ENCODE measurements at regions not wholly inside any gene's neighbourhood (a gene's known extent, or its start where the extent isn't known, plus 50 kb on each side); places are given as distances from the start of the nearest gene placed in this dataset.

DNA sequence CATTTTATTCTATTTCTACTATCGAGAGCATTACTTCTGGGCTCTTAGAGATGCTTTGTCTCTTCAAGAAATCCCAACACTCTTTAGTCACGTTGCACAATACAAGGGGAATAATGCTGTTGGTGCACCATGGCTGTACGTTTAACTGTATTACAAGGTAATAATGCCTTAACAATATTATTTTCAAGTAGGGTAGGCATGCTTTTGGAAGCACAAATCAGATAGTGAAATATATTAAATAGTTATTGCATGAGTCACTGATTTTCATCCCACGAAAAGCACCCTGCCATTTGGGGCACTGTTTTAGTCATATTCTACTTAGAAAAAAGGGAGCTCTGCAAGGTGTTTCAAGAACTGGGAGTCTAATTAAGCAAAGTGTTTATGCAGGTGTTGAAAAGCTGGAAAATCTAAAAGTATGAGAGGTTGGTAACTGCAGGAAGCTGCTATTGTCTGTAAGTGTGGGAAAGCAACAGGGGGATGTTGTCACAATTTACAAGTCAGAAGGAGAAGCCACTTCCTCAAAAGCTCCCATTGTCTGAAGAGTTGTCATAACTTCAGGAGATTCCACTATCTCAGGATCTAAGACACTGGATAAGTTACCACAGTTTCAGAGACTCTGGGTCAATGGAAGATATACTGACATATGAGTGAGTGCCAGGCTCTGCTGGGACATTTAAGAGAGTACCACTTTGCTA lies 218.2 kb downstream of the JRKL start:
- no peak for DNase-seq (ENCODE audit: low read depth)

DNA sequence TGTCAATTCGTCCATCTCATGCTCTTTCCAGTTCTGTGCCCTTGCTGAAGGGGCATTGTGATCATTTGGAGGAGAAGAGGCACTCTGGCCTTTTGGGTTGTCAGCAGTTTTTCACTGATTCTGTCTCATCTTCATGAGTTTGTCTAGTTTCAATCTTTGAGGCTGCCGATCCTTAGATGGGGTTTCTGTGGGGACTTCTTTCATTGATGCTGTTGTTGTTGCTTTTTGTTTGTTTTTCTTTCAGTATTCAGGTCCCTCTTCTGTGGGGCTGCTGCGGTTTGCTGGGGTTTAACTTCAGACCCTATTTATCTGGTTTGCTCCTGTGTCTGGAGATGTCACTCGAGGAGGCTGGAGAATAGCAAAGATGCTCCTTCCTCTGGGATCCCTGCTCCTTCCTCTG lies 224.3 kb downstream of the JRKL start:
- no peak for DNase-seq (ENCODE audit: low read depth)

GRCh38 chr11:96614846-96615245 lies 225.0 kb downstream of the JRKL start:
- DNase-seq (ENCODE audit: low read depth), result no peak

DNA sequence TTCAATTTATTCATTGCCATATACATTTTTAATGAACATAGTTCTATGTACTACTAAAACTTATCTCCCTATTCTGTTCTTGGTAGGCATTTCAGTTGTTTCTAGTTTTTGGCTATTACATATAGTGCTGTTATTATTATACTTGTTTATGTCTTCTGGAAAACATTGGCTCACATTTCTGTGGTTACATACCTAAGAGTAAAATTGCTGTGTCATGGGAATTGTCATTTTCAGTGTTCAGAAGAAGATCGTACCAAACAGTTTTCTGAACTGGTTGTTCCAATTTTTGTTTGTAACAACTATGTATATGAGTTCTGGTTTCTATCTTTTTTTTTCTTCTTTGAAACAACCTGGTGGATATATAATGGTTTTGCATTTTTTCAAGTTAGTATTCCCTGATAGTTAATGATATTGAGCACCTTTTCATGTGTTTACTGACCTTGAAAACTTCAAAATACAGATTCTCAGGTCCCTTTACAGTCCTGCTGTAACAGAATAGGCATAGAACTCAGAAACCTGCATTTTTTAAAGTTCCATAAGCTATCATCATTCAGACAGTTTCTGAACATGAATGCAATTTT lies 230.7 kb downstream of the JRKL start:
- DNase-seq (ENCODE audit: low read depth), result no peak

DNA sequence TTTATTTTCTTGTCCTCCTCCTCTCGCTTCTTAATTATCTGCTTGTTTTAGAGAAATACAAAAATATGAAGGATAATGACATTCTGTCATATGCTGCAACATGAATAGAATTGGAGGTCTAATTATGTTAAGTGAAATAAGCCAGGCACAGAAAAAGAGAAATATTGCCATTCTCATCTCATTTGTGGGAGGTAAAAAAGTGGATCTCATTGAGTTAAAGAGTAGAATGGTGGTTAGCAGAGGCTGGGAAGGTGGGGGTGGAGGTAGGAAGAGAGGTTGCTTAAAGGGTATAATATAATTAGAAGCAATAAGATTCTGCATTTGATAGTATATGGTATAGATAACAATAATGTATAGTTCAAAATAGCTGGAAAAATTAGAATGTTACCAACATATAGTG lies 231.3 kb downstream of the JRKL start:
- no peak for DNase-seq (ENCODE audit: low read depth)

DNA sequence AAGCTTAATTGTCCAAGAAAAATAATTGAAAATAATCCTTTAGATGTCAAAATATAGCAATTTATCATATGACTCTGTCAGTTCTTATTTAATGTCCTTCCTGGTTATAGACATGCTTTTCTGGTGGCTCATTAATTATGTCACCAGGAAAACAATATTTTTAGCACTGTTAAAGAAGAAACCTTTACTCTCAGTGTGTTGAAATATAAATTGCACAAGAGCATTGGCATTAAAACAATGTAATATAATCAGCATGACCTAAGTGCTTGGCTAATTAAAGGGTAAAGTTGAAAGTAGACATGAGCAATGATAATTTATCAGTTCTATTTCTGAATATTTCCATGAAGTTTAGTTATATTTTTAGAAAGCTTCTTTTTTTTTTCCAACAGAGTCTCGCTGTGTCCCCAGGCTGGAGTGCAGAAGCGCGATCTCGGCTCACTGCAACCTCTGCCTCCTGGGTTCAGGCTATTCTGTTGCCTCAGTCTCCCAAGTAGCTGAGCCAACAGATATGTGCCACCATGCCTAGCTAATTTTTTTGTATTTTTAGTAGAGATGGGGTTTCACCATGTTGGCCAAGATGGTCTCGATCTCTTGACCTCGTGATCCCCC lies 232.3 kb downstream of the JRKL start:
- no peak for DNase-seq (ENCODE audit: low read depth)

DNA sequence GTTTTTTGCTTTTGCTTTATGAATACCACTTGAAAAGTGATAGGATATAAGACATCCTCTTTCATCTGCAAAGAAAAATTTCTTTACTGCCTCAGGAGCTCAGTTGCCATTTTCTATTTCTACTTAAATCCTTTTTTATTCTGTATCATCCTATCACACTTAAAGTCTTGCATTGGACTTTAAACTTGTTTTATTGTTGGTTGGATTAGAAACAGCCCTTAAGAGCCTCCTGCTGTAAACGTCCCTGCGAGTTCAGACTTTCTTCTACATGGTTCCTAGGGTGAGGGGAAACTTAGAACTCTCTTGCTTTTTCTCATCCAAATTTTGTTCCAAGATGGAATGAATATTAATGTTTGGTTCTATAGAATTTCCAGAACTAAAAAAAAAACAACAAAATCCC lies 234.3 kb downstream of the JRKL start:
- DNase-seq (ENCODE audit: low read depth), result no peak

GRCh38 chr11:96627376-96627775 lies 237.6 kb downstream of the JRKL start:
- DNase-seq (ENCODE audit: low read depth), result no peak

DNA sequence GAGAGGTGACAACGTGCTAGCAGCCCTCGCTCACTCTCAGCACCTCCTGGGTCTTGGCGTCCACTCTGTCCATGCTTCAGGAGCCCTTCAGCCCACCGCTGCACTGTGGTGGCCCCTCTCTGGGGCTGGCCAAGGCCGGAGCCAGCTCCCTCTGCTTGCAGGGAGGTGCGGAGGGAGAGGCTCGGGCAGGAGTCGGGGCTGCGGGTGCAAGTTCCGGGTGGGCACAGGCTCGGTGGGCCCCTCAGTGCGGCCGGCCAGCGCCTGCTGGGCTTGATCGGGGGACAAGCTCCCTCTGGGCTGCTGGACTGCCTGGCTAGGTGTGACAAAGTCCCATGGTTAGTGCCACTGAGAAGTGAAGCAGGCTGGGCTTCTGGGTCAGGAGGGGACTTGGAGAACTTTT lies 245.8 kb downstream of the JRKL start:
- no peak for DNase-seq (ENCODE audit: low read depth)

- DNase-seq (ENCODE audit: low read depth), result no peak
Measured at GRCh38 chr11:96641261-96641660, 251.4 kb downstream of the JRKL start.

- DNase-seq (ENCODE audit: low read depth), result no peak
Measured at GRCh38 chr11:96642583-96642982, 252.8 kb downstream of the JRKL start.

DNA sequence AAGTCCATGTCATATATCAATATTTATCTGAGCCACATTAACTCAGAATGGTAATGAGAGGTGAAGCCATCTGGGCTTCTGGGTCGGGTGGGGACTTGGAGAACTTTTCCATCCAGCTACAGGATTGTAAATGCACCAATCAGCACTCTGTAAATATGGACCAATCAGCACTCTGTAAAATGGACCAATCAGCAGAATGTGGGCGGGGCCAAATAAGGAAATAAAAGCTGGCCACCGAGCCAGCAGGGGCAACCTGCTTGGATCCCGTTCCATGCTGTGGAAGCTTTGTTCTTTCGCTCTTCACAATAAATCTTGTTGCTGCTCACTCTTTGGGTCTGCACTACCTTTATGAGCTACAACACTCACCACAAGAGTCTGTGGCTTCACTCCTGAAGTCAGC lies 253.4 kb downstream of the JRKL start:
- no peak for DNase-seq (ENCODE audit: low read depth)

GRCh38 chr11:96647621-96648020 lies 257.8 kb downstream of the JRKL start:
- no peak for DNase-seq (ENCODE audit: low read depth)

DNA sequence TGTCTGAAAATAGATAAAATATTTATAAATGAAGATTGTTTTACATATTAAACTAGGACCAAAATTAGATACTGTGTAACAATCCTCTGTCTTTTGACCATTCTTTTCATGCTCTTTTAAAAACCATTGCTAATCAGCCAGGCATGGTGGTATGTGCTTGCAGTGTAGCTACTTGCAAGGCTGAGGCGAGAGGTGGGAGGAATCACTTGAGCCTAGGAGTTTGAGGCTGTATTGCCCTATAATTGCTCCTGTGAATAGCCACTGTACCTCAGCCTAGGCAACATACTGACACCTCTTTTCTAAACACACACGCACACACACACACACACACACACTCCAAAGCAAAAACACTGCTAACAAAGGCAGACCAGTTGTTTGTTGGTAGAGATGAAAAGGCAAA lies 259.2 kb downstream of the JRKL start:
- no peak for DNase-seq (ENCODE audit: low read depth)

GRCh38 chr11:96652516-96652915 lies 262.7 kb downstream of the JRKL start:
- no peak for DNase-seq (ENCODE audit: low read depth)

GRCh38 chr11:96655474-96655873 lies 265.7 kb downstream of the JRKL start:
- no peak for DNase-seq (ENCODE audit: low read depth)

GRCh38 chr11:96658436-96658835 lies 268.6 kb downstream of the JRKL start:
- DNase-seq (ENCODE audit: low read depth), result no peak

GRCh38 chr11:96664110-96664509 lies 274.3 kb downstream of the JRKL start:
- DNase-seq (ENCODE audit: low read depth), result no peak

DNA sequence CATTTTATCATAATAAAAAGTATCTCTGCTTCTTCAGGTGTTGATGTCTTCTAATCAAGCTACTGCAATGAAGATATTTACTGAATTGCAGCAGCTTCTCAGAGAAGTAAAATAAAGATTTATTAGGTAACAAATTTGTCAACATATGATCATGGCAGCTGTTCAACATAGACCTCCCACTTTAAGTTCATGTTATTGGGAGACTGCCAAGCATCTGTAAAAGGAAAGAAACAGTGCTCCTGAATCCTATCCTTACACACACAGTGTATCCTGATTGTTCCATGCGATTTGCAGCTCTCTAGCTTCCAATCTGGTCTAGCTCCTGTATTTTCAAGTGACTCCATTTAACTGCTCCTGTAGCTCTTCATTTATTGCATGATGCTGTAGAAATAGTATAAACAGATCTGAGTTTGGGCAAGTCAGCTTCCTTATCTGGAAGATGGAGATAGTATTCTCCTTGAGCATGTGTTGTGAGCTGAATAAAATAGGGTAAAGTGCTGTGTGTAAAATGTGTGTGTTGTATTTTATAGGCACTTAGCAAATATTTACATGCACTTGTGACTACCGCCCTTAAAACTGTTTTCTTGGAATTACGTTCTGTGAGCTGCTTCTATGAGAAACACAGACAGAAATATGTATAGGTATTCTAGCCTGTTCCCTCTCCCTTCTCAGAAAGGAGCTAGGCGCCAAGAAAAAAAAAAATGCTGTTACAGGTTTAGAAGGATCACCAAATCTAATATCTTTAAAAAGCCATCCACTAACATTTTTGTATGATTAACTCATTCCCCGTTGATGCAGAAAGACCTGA lies 290.6 kb downstream of the JRKL start:
- no peak for DNase-seq (ENCODE audit: low read depth)

DNA sequence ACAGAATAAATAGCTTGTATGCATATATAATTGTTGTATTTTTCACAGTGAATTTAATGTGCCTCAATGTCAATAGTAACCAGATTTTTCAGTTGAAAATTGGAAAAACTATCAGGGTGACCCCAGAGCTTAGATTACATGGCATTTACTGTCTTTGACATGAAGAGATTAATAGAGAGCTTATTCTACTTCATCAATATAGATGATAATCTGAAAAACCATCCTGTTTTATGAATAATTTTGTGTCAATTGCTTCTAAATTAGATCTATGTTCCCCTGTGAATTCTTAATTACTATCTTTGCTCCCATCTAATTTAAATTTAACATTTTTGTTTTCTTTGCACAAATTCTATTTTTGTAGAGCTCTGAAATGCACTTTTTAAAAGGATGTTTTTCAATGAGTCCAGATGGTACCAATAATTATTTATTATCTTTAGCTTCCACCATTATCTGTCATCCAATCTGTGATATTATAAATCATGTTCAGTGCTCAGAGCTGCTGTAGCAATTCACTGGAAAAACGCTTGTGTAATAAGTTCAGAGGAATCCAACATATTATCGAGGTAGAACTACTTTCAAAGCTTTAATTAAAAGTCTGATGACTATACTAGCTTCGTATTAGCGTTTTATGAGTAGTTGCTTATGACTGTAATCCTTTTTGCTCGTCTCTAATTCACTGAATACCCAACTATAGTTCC lies 291.4 kb downstream of the JRKL start:
- no peak for DNase-seq (ENCODE audit: low read depth)

GRCh38 chr11:96694338-96694737 lies 304.5 kb downstream of the JRKL start:
- DNase-seq (ENCODE audit: low read depth), result no peak

GRCh38 chr11:96696731-96697130 lies 306.9 kb downstream of the JRKL start:
- no peak for DNase-seq (ENCODE audit: low read depth)
